GM21360 (cell line): ENCODE measurements at regions not wholly inside any gene's neighbourhood (a gene's known extent, or its start where the extent isn't known, plus 50 kb on each side); places are given as distances from the start of the nearest gene placed in this dataset.

Experiments used
- ATAC-seq: cut with Tn5 transposase; IDR thresholded peaks from one replicate; pipeline ENCODE4 v1.9.1; 2021; ENCODE audit warnings: mild to moderate bottlenecking, moderate library complexity; ENCODE audit not compliant: unreplicated experiment

GRCh38 chr10:105328503-105329133, 687.5 kb downstream of the SORCS3 start:
- ATAC-seq = no peak
